Inflammatory macrophage treated with lipopolysaccharide for 4 hours (primary cell): ENCODE measurements at regions not wholly inside any gene's neighbourhood (a gene's known extent, or its start where the extent isn't known, plus 50 kb on each side); places are given as distances from the start of the nearest gene placed in this dataset.

Experiments
- DNase-seq: peaks from one replicate; pipeline ENCODE4 v3.0.0-alpha.2; 2020

- no peak for DNase-seq
Observed at GRCh38 chr4:138919094-138919936, 96.3 kb upstream of the NOCT start.

DNA sequence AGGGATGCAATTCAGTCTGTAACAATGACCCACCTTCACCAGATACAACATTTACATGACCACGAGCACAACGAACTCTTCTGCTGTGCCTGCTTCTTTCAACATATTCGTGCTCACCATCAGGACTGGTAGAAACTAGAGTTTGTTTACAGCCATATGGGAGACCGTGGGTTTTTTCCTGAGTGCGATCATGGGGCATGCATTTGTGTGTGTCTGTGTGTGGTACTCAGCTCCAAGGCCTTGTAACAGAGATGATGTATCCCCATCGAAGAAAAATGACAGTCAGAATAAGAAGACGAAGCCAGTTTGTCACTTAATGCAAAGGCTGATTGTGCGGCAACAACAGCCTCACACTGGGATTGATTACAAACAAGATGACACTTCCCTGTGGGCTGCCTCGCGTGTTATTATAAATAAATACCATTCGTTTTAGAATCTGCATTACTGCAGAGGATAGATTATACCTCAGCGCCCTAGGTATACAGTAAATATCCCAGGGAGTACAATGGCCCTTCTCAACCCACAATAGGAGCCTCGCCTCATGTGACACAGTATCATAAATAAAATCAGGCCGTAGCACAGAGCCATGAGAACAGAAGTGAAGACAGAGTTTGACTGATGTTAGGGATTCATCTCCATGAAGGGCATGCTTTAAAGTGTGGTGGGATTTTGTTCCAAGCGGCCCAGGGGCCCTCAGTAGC is 97.3 kb upstream of the NOCT start:
- no peak for DNase-seq

DNA sequence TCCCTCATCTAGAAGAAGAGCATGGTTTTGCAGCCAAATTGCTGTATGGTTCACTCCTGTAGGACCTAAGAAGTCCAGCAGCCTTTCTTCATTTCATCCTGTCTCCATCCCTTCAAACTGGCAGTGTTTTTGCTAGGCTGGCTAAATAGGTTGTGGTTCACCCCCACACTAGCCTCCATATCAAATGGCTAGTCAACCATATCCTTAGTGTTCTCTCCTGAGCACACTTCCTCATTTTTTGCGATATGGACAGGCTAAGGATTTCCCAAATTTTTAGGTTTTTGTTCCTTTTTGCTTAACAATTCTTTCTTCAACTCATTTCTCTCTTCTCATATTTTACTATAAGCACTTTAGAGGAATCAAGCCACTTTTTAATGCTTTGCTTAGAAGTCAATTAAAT is 98.8 kb upstream of the NOCT start:
- DNase-seq: no peak

DNA sequence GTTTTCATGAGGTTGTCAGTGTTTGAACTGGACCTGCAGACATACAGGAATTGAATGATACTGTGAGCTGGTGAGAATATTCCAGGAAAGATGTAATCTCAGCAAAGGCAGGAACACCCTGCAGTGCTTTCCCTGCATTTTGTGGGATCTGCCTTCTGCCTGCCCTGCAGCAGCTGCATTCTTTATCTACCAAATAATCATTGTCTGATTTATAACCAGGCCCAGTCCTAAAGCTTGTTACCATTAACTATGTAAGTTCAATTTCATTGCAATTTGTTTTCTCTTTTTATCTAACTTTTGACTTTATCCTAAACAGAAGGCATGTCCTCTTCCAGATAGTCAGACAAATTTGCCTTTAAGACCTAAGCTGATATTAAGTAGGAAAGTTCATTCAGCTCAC is 99.8 kb upstream of the NOCT start:
- no peak for DNase-seq

GRCh38 chr4:138912704-138913340 is 102.8 kb upstream of the NOCT start:
- DNase-seq: no peak

DNA sequence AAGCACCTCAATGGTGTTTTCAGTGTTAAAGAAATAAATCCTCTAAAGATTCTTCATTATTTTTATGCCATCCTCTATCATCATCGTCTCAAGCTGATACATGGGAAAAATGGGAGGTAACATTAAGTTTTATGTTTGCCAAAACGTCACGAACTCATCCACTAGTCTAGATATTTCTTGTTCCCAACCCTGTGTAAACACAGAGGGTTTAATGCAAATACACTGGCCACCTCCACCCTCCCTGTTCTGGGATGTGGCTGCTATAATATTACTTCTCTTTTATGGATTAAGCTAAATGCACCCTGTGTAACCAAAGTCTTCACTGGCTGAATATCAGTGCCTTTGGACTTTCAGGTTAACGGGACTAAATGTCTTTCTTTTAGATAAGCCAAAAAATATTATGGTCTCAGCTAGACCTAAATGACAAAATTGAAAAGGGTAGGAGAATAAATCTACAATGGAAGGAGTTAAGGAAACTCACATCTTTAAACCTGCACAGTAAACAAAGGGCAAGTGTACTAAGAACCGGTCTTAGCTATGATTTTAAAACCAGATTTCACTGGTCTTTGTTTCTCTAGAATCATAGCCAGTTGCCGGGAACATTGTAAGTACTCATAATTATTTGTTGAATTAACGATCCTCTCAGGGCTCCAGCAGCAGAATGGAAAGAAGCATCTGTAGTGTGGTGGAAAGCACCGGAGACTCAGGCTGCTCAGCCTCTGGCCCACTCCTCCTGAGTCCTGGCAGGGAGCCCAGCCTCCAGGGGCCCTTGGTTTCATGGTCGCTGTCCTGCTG is 103.5 kb upstream of the NOCT start:
- DNase-seq: no peak

GRCh38 chr4:138910914-138911336 is 104.7 kb upstream of the NOCT start:
- DNase-seq: no peak

- no peak for DNase-seq
Observed at GRCh38 chr4:138910195-138910913, 105.2 kb upstream of the NOCT start.

DNA sequence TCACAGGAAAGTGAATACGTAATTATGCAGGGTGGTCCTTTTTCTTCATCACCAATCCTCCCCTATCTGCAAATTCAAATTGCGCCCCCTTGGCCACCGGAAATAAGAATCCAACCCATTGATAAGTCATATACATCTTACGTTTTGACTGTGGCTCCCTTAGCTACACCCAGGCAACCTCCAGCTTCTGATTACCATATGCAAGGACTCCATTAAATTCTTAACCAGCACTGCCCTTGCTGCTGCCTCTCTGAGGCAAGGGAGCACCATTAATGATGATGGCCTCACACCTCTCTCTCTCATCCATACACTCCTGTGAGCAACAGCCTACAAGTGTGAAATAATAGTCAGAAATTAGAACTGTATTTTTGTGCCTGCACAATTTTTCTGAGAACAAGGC is 106.0 kb upstream of the NOCT start:
- DNase-seq: no peak

- no peak for DNase-seq
Observed at GRCh38 chr4:138908134-138908533, 107.4 kb upstream of the NOCT start.

DNA sequence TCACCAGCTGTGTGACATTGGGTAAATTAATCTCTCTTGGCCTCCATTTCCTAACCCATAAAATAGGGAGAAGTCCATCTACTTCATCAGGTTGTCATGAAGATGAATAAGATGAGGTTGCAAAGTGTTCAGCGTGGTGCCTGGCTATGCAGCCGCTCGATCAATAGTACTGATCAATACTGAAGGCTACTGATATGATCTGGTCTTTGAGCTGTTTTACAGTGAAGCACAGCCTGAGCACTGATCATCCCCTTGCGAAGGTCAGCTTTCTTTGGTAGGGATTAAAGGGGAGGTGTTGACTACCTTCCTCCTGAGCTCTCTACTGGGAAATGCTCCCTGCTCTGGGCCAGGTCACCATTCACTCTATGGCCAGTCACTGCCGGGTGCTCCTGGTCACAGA is 108.4 kb upstream of the NOCT start:
- no peak for DNase-seq

GRCh38 chr4:138904793-138905192 is 110.8 kb upstream of the NOCT start:
- peak; percentile 40 for DNase-seq

GRCh38 chr4:138903185-138903584 is 112.4 kb upstream of the NOCT start:
- DNase-seq: no peak

DNA sequence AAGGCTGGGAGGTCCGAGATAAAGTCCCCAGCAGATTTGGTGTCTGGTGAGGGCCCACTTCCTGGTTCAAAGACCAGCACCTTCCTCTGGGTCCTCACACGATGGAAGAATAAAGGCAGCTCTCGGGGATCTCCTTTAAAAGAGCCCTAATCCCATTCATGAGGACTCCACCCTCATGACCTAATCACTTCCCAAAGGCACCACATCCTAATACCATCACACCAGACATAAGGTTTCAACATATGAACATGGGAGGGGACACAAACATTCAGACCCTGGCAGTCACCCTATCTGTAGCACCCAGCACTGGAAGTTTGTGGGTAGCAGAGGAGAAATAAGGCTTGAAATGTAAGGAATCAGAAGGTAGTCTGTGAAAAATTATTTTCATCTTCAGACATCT is 112.9 kb upstream of the NOCT start:
- no peak for DNase-seq

DNA sequence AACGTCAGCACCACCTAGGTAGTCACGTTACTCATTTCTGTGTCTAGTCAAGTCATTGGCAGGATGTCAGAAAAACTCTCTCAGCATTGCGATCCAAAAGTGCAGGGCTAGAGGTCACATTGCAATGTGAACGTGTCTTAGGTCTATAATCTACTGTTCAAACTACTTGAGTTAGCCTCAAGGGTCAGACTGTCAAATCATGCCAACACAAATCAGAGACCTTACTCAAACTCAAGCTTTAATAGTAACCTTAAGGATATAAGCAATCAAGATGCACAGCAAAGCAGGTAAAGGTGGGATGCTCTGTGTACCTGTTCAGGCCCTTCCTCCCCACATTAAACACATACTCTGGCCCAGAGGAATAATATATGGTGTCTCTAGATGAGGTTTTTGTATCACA is 114.4 kb upstream of the NOCT start:
- no peak for DNase-seq

- DNase-seq: no peak
Observed at GRCh38 chr4:138899999-138900398, 115.6 kb upstream of the NOCT start.

DNA sequence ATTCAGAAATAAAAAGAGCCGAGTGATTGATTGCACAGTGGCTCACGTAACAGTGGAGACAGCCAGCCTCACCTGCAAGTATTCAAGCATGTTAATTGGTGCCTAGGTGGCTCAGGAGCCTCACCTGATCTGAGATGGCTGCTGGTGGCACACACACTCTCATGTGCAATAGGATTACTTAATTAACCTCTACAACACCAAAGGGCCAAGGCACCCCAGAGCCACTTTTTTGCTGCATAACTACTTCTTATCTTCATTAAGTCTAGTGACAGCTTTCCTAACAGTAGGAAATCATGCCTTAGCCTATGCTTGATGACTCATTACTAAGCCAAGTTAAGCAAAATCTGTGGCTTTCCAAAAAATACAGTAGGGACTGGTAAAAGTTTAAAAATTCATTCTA is 117.3 kb upstream of the NOCT start:
- DNase-seq: no peak

DNA sequence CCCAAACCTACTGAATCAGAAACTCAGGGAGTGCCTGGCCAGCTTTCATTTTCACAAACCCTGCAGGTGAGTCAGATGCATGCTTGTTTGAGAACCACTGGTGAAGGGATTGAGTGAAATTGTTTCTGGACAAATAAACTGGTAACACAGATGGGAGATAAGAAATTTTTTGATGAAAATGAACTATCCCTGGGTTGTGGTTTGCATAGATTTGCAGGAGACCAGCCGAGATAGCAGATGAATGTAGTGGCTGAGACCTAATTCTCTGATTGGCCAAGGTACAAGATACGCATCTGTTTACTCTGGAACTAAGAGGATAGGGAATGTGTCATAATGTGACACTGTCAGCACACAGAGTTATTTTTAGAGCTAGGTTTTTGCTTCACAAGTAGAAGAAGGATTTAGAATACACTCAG is 117.8 kb upstream of the NOCT start:
- DNase-seq: no peak

- peak; percentile 73 for DNase-seq
Observed at GRCh38 chr4:138894709-138895108, 120.9 kb upstream of the NOCT start.

DNA sequence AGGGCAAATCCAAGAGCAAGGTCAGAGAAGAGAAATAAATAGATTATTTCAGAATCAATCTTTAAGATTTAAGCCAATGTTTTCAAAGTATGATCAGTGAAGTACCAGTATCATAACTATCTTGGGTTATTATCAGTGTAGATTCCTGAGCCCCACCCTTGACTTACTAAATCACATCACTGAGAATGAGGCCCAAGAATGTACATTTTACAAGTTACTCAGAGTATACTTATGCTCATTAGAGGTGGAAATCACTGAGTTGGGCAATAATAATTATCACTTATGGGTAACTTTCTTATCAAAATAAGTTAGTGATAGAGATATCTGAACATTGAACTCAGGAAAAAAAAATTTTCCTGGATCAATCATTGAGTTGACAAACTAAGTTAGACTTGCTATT is 121.6 kb upstream of the NOCT start:
- DNase-seq: no peak

GRCh38 chr4:138892483-138893407 is 122.8 kb upstream of the NOCT start:
- DNase-seq: peak; percentile 50
